ENCODE measurements at regions not wholly inside any gene's neighbourhood (a gene's known extent, or its start where the extent isn't known, plus 50 kb on each side); places are given as distances from the start of the nearest gene placed in this dataset.

DNA sequence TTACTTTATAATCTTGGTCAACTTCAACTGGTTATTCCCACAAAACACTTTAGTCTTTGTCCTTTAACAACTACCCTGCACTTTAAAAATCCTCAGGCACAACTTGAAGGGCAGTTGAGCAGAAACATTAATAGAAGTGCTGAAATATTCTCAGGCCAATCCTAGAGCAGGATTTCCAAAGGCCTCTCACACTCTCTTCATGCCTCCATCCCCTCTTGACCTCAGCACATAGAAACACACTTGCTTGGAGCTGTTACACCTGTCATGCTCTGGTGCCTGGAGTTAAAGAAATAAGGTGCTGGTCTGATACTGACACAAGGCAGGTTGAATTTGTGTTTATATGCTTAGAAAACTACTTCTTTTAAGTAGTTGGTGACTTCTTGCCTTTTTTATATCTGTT is 618.8 kb upstream of the POU3F2 start:
- no peak for DNase-seq

DNA sequence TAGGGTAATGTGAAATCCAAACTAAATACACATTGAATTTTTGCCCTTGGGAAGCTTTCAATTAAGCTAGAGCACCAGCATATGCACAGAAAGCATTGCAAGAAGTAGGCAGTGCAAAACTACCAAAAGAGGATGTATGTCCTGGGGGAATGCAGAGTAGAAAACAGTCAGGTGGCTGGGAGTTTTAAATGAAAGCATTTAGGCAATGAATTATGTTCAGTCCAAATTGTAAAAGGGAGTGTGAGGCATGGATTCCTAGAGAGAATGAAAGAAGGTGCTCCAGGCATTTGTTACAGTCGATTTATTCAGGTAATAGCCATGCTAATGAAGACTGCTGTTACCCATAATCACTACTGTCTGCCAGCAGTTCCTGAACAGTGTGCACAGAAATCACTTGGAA is 604.1 kb upstream of the POU3F2 start:
- DNase-seq, result no peak

DNA sequence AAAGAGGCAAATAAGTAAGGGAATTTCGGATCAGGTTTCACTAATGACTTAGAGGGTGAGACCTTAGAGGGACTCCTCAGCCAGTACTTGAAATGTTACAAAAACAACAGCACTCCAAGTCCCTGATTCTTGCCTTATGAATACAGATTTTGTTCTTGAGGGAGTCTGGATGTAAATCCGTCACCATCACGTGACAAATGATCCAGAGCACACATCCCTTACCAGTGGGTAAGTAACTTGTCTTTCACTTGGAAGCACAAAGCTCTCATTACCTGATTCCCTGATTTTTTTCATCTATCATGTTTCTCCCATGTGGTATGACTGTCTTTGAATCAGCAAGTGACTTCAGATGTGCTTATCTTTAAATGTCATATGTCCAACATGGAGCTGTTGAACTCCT is 595.3 kb upstream of the POU3F2 start:
- no peak for DNase-seq

DNA sequence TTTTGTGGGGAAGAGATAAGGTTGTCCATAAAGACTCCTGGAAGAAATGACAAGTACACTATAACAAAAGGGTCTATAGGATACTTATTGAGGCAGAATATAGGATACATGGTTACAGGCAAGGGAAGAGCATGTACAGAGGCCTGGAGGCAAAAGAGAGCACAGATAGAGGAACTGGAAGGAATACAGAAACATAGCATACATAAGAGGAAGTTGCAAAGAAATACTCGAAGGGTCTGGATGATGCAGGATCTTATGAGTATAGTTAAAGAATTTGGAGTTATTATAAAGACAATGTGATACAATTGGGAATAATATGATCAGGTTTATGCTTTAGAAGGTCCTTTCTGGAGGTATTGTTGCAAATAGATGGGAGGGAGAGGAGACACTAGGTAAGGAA is 592.7 kb upstream of the POU3F2 start:
- DNase-seq, result no peak

DNA sequence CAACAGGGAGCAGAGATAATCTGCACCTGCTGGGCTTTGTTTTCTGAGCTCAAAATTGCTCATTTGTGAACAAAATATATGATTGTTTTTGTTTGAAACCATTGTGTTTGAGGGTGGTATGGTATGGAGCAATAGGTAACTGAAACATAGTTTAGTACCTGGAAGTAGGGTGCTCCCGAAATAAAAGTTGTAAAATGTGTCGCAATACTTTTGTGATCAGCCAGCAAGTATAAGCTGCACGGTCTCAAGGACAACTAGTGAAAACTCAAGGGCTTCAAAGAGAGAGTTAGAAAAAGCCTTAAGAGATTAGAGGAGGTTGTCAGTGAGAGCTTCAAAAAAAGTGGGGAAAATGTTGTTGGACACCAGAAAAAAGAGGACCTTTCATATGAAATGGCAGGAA is 579.8 kb upstream of the POU3F2 start:
- DNase-seq, result no peak

DNA sequence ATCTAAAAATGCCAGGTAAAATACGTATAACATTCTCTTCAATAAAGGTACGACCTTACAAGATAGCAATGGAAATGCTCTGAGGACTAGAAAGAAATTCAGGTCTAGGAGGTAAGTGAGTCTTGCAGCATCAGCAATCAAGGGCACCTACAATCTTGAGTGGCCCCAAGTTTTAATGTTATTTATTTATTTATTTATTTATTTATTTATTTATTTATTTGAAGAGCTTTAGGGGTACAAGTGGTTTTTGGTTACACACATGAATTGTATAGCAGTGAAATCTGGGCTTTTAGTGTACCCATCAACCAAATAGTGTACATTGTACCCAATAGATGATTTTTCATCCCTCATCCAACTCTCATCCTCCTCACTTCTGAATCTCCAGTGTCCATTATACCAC is 574.0 kb upstream of the POU3F2 start:
- no peak for DNase-seq

DNA sequence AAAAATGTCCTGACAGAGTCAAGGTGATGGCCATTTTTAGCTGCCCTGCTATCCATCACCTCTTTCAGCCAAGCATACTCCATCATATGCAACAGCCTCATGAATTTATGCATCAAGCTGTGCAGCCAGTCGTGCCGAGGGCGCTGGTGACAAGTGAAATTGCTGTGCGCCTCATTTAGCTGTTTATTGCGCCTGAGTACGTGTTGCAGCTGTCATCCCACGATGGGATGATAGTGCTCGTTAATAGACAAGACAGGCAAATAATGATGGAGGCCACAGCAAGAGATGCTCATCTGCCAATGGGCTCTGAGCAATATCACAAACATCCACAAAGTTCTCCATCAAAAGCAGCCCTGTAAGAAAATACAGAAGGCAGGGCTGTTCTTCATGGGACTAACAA is 562.3 kb upstream of the POU3F2 start:
- DNase-seq, result no peak

DNA sequence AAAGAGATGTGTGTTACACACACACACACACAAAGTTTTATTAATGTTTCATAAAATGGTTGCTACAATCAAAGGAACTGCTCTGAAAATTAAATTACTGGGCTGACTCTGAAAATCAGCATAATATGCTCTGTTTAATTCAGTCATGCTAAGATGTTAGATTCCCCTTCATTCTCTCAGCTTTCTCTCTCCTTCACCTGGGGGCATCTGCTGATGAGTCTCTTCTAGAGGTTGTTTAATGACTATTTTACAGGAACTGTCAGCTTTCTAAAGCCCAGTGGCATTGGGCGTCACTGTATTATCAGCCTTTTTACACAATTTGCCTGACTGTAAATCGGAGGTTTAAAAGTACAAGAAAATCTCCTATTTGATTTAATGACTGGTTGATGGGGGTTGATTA is 559.7 kb upstream of the POU3F2 start:
- no peak for DNase-seq

DNA sequence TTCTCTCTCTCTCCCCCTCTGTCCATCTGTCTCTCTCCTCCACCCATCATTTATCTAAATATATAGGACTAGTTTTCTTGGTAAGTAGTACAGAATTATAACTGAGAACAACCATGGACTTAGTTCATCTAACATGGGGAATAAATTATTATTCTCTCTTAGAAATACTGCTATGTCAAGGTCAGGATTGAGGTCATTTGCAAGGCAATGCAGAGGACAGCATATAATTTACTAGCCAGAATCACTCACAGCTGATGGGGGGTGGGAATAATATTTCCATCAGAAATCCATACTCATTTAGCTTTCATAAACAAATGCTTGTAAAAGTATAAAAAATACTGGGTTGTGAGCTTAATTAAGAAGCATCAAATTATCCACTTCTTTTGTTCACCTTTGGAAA is 553.9 kb upstream of the POU3F2 start:
- no peak for DNase-seq

DNA sequence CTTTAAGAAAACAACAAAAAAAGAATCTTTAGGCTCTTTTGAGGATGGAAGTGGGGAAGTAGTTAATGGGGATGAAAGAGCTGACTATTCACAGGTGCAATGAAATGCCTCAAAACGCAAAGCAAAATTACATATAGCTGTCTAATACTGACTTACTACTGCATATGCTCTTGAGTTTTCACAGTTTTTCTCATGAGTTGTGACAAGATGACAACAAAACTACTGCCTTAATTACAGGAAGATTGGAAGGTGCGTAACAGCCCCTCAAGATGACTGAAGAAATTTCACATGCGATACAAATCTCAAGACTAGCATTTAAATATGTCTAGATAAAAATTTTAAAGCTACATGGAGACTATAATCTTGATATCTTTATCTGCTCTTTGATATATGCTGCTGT is 547.8 kb upstream of the POU3F2 start:
- no peak for DNase-seq

DNA sequence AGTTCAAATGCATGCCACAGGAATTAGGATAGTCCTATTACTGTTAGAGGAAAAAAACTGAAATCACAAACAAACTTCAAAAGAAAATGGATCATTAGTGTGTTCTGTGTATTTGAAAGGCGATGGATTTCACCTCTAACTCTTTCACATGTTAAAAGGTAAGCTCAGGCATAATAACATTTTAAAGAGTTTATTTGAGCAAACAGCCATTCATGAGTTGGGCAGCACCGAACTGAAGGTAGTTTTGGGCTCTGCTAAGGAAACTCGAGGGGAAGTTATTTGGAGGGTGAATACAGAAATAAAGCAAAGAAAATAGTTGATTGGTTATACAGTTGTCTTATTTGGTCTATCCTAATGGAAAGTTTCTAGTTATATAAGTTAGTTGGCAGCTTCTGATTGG is 546.5 kb upstream of the POU3F2 start:
- no peak for DNase-seq

DNA sequence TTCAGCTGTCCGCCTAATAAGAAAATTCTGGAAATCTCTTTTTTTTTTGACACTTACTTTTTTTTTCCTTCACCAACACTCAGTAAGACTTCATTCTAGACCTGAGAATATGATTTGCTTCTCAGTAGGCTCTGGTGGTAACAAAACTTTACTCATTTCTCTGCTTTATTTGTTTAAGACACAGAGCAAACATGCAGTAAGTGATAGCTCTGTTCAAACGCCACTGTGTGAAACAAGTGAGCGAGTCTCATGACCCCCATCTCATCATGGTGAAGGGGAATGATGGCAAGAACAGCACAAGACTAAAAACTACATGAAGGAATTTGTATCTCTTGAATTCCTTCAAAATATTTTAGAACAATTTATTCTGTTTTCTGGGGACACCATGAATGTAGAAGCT is 541.6 kb upstream of the POU3F2 start:
- no peak for DNase-seq

DNA sequence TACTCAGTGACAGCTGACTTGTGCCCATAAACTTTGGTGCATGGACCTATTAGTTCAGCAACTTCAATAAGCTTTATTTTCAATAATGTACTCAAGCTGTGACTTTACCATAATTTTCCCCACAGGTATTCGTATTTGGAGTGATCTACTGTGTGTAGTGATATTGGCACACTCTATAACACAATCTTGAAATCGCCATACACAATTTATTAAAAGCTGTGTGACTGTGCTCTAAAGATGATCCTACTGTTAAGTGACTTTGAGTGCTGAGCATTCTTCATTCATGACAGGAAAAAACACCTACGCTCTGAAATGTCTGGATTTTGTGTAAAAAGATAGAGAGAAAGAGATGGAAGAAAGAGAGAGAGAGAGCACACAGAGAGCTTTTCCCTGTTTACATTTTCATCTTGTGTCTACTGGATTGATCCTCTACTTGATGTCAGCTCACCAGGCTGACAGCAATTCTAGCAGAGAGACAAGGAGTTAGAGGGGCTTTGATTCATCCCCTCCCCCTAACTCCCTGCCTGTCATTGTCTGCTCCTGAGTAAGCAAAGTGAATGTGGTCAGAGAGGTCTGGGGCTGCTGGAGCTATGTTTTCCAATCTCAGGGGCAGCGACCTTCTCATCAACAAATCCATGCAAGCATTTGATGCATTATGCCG is 538.7 kb upstream of the POU3F2 start:
- DNase-seq, result no peak

DNA sequence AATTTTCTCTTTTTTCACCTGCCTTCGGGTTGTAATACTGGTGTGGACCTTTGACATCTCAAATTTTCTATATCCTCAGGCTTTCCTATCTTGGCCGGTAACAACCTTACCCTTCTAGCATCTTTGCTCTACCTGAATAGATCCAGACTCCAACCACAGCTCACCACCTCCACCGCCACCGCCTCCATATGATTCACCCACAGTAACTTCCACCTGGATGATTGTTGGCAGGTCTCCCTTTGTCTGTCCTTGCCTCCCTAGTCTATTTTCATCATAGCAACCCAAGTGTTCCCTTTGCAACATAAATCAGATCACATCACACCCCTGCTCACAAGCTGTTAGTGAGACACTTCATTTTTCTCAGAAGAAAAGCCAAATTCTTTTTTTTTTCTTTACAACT is 525.8 kb upstream of the POU3F2 start:
- no peak for DNase-seq

DNA sequence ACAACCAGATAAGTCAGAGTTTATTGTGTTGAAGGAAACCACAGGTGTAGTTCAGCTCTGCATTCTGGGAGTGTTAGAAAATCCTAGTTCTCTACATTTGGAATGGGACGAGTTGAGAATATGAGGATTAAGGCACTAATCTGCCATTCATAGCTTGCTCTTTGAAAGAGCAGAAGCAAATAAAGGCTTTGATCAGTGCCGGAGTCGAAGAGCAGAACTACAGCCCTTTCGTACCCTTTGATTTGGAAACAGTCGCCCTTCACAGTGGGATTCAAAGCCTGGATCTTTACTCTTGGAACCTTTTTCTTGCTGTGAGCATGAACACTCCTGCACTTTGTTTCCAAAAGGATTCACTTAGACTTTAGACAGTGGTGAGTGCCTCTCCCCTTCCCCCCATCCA is 523.9 kb upstream of the POU3F2 start:
- DNase-seq, result no peak

DNA sequence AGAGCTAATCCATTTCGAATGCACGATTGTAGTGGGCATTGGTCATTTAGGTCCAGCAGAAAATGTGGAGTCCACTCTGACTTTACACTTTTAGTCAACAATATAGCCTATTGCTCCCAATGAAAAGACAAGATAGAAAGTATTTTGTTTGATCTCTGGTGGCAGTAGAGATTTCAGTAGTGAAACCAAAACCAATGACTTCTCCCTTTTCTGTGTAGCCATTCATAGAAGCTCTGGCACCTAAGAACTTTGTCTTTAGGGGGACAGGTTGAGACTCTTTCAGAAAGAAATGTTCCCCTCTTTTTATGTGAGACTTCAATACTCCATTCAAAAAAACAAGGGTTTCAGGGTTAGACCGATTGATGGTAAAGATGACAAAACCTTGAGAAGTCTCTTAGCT is 510.8 kb upstream of the POU3F2 start:
- DNase-seq, result no peak

DNA sequence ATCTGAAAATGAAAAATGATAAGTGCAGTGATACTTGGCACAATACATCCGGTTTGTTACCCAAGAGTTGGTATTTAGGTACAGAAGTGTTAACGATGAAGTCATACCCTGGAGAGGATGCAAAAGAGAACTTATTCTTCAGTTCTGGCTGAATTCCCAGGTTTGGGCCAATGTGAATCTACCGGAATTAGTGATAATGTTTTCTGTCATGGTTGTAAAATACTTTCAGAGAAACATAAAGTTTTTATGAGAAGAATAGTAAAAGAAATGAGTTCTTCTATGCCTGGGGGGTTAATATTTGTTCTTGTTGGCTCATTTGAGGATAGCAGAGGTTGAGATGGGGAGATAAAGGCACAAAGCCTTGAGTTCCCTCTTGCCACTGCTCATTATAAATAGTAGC is 509.9 kb upstream of the POU3F2 start:
- DNase-seq, result no peak

DNA sequence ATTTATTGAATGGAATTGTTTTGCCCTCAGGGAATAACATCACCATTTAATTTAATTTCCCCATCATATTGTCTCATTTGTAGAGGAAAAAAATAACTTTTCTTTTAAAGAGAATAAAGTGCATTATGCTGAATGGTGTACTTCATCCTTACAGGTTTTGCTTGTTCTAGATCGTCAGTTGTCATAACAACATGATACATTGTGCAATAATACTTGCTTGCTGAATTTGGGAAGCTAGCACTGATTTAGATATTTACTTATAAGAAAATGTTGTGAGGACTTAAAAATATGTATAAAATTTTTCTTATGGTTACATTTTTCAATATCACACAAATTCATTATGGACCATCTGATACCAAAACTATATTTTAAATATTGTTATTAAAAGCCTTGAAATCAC is 509.0 kb upstream of the POU3F2 start:
- no peak for DNase-seq

DNA sequence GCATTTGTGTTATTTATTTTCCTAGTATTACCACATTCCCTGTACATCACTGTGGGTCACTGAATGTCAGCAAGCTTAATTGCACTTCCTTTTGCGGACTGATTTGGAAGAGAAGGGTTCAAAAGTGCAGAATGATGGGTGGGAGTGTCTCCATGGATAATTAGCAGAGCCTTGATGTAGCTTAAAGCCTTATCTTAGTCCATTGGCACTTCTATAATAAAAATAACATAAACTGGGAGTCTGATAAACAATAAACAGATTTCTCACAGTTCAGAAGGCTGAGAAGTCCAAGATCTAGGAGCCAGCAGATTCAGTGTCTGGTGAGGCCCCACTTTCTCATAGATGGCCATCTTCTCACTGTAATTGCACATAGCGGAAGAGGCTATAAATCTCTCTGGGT is 501.1 kb upstream of the POU3F2 start:
- DNase-seq, result no peak

DNA sequence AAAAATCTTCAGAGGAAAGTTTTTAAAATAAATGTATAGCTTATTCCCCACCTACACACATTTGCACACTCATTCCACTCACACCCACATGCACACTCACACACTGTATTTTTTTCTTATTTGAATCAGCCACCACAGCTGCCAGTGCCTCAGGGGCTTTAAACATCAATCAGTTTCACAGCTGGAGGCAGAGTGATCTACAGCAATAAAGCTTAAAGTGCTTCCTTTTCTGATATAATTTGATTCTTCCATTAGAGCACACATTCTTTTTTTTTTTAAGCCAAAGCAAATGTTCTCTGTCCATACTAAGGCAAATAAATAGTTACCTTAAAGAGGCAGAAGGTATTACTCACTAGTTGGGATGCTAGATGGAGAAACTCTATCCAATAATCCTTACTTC is 498.8 kb upstream of the POU3F2 start:
- DNase-seq, result no peak

DNA sequence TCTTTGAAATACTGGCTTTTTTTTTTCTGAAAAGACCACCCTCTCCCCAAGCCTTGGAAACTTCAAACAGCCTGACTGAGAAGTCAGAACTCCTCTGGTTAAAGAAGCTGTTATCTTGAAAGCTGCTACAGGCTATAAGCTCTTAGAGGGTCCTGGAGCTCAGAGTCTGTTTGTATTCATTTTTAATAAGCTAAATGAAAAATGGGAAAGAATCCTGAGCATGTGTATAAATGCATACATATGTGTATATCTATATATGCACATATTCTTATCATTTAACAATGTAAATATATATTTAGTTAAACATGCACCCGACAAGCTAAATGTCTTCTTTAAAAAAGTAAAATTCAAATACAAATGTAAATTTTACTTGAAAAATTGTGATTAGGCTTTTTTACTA is 494.9 kb upstream of the POU3F2 start:
- DNase-seq, result no peak

DNA sequence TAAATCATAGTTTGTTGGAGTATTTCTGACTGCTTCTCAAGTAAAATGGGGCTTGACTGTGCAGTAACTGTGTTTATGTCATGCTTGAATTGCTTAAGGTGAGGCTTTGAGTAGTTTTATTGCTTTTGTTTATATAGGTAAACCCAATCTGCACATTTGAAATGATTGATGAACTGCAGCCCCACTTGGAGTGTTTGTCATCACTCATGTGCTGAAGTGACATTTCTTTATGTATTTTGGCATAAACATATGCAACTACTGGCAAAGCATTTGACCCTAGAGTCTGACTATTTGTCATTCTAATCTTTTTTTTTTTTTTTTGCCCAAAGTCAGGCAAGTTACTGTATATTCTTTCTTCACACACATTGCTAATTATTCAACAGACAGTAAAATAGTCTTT is 491.4 kb upstream of the POU3F2 start:
- DNase-seq, result no peak

DNA sequence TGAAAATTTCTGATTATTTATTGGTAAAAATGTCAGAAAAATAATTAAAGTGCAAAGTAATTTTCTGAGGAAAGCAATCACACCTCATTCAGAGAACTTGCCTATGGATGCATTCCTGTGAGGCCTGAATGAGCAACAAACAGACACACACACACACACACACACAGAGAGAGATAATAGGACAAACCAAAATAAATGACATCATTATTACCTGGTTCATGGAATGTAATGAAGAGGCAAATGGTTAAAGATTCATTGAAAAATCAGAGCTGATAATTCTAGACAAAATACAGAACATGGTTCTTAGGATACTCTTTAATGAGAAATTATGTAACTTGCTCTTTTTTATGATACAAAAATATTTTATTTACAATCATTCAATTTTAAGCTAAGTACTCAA is 490.6 kb upstream of the POU3F2 start:
- no peak for DNase-seq

DNA sequence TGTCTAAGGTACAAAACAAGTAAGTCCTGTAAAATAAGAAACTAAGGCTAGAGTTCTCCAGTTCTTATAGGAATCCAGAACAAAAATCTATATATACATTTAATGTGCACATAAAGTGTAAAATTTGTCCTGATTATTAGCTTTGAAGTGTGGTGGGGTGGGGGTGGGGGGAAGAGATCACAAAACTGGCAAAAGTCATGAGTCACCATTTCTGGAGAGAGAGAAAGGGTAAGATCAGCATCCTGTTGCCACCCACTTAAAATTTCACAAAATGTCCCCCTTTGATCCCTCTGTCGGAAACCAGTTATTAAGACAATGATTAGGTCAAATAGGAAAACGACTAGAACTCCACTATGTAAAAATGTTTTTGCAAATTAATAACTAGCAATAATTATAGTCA is 482.0 kb upstream of the POU3F2 start:
- no peak for DNase-seq

DNA sequence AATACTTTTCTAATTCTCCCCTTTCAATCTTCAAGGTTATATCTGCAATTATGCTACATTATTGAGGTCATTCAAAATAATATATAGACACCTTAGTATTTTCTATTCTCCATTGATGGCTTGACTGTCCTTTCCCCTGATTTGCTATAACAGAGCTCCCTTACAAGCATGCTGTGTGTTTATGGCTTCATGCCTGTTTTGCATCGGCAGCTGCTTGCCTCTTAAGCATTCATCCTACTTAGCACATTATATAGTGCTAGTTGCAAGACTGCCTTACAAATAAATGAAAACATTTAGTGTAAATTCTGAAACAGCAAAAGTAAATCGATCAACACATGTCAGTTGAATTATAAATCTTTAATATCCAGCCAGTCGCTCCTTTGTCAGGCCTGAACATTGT is 476.2 kb upstream of the POU3F2 start:
- no peak for DNase-seq

DNA sequence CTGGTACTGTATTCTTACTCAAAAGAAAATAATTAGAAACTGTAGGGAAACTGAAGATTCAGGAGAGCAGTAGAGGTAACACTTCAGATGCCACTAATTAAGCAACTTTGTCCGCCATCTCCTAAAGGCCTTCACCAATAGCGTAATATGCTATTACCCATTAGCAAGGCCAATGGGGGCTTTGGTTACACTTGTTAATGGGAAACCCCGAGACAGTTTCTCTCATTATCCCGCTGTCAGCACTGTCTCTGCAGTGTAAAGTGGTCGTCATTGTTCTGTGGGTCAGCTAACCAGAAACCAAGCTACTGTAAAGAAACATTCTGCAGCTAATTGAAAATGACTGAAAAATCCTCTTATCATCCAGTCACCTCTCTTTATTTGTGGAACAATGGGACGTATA is 468.0 kb upstream of the POU3F2 start:
- DNase-seq, result no peak
